ENCODE measurements at regions not wholly inside any gene's neighbourhood (a gene's known extent, or its start where the extent isn't known, plus 50 kb on each side); places are given as distances from the start of the nearest gene placed in this dataset.

- no peaks in the 10 kb centered on the region for H3K27me3 ChIP-seq (ENCODE audit: control insufficient read depth, insufficient read depth, low read length)
- no peaks in the 10 kb centered on the region for H3K4me1 ChIP-seq (ENCODE audit: control insufficient read depth, insufficient read depth, low read length)
- H3K36me3 ChIP-seq (ENCODE audit: control insufficient read depth, insufficient read depth, low read length), result no peaks in the 10 kb centered on the region
- ChIA-PET POLR2A (no interaction called here), CTCF (no interaction called here)
- no peak overlapping the region for H3K27ac ChIP-seq (ENCODE audit: low read length)
- intact Hi-C loops (cut with micrococcal nuclease; ENCODE audit: unreplicated experiment) (no loop called here), in situ Hi-C loops (cut with HindIII; ENCODE audit: low pct_unique_long_range_greater_than_20kb, low sequenced_read_pairs) (no loop called here)
- ATAC-seq, result no peak
- no peak for TF ChIP-seq CTCF (IDR thresholded peaks at IDR 0.05)
- TF ChIP-seq REST (IDR thresholded peaks at IDR 0.05; ENCODE audit: insufficient read depth in 1 of 2, low read depth in 2 of 2, low read length in 1 of 2), result no peak
- TF ChIP-seq SIN3A (IDR thresholded peaks at IDR 0.05; ENCODE audit: borderline replicate concordance, insufficient read depth, low read depth, low read length), result no peak
- TF ChIP-seq POLR2AphosphoS5 (IDR thresholded peaks at IDR 0.05; ENCODE audit: low read depth, low read length), result no peak
- TF ChIP-seq TCF7L2 (IDR thresholded peaks at IDR 0.05; ENCODE audit: low read depth, low read length), result no peak
- H3K9me3 ChIP-seq (ENCODE audit: control insufficient read depth, insufficient read depth, low read depth, low read length), result no peaks in the 10 kb centered on the region
- BruUV-seq (replicated peaks), result no TSS peak
- H3K4me3 ChIP-seq (ENCODE audit: low read depth in 2 of 2, low read length in 2 of 2), result no peak overlapping the region
- no peak for DNase-seq (ENCODE audit: low read depth, low spot score)
Measured at GRCh38 chr6:122153557-122153956, 245.9 kb upstream of the HSF2 start.

- POLR2A ChIA-PET, result no interaction called here
- TF ChIP-seq POLR2AphosphoS5 (IDR thresholded peaks at IDR 0.05; ENCODE audit: low read depth, low read length), result no peak
- TF ChIP-seq REST (IDR thresholded peaks at IDR 0.05; ENCODE audit: insufficient read depth in 1 of 2, low read depth in 2 of 2, low read length in 1 of 2), result no peak
- TF ChIP-seq CTCF (IDR thresholded peaks at IDR 0.05), result no peak
- no peak for TF ChIP-seq TCF7L2 (IDR thresholded peaks at IDR 0.05; ENCODE audit: low read depth, low read length)
- no peak for TF ChIP-seq SIN3A (IDR thresholded peaks at IDR 0.05; ENCODE audit: borderline replicate concordance, insufficient read depth, low read depth, low read length)
- intact Hi-C loops (cut with micrococcal nuclease; ENCODE audit: unreplicated experiment), result no loop called here
- Histone ChIP-seq H3K4me1 (ENCODE audit: control insufficient read depth, insufficient read depth, low read length) (no peaks in the 10 kb centered on the region), H3K27me3 (ENCODE audit: control insufficient read depth, insufficient read depth, low read length) (no peaks in the 10 kb centered on the region), H3K36me3 (ENCODE audit: control insufficient read depth, insufficient read depth, low read length) (no peaks in the 10 kb centered on the region), H3K9me3 (ENCODE audit: control insufficient read depth, insufficient read depth, low read depth, low read length) (no peaks in the 10 kb centered on the region), H3K4me3 (ENCODE audit: low read depth in 2 of 2, low read length in 2 of 2) (no peak overlapping the region), H3K27ac (ENCODE audit: low read length) (no peak overlapping the region)
- in situ Hi-C loops (cut with HindIII; ENCODE audit: low pct_unique_long_range_greater_than_20kb, low sequenced_read_pairs), result no loop called here
- ATAC-seq (no peak), DNase-seq (ENCODE audit: low read depth, low spot score) (no peak)
- no TSS peak for BruUV-seq (replicated peaks)
- CTCF ChIA-PET, result no interaction called here
Measured at GRCh38 chr6:122154155-122154554, 245.3 kb upstream of the HSF2 start.

Data from Panc1 (cell line).